ENCODE measurements at regions not wholly inside any gene's neighbourhood (a gene's known extent, or its start where the extent isn't known, plus 50 kb on each side); places are given as distances from the start of the nearest gene placed in this dataset.
"Not testable (repeated sequence)": the region's sequence is repeated elsewhere in the genome, so short reads cannot be mapped to it uniquely, and the experiment has no call there.

- H3K27ac ChIP-seq = no peak overlapping the region
Observed at GRCh38 chr10:44280226-44281014, 104.5 kb downstream of the CXCL12 start.

GRCh38 chr10:44279426-44280126 is 105.3 kb downstream of the CXCL12 start:
- H3K27ac ChIP-seq = no peak overlapping the region
- DNase-seq (ENCODE audit: low read depth, low spot score) = peak; percentile 10

More at GRCh38 chr10:44280226-44281014, 104.5 kb downstream of the CXCL12 start:
- DNase-seq (ENCODE audit: low read depth, low spot score) = no peak

DNA sequence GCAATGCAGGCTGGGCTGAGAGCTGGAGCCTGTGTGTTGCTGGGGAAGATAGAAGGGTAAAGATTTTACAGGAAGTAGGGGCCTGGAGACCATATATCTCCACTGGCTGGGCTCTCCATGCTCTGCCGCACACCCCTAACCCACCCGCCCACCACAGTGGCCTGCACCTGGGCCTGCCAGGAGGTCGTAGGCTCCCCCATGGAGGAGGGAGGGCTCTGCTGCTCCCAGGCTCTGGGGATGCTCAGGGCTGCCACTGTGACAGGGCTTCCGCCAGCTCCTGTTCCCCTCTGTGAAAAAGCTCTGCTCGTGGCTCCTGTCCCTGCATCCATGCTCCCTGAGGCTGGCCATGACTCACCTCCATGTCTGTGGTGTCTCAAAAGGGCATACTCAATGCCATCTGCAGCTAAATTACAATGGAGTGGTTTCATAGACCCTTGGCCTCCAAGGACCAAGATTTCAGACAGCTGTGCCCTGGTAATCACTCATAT is 106.0 kb downstream of the CXCL12 start:
- no peak overlapping the region for H3K27ac ChIP-seq
- DNase-seq (ENCODE audit: low read depth, low spot score) = no peak

DNA sequence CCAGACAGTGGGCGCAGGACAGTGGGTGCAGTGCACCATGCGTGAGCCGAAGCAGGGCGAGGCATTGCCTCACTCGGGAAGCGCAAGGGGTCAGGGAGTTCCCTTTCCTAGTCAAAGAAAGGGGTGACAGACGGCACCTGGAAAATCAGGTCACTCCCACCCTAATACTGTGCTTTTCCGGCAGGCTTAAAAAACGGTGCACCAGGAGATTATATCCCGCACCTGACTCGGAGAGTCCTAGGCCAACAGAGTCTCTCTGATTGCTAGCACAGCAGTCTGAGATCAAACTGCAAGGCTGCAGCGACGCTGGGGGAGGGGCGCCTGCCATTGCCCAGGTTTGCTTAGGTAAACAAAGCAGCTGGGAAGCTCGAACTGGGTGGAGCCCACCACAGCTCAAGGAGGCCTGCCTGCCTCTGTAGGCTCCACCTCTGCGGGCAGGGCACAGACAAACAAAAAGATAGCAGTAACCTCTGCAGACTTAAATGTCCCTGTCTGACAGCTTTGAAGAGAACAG is 116.4 kb downstream of the CXCL12 start:
- DNase-seq (ENCODE audit: low read depth, low spot score); H3K27ac ChIP-seq: not testable (repeated sequence)

GRCh38 chr10:44267007-44267406 is 117.9 kb downstream of the CXCL12 start:
- H3K27ac ChIP-seq = no peak overlapping the region
- DNase-seq (ENCODE audit: low read depth, low spot score) = no peak

- H3K27ac ChIP-seq = no peak overlapping the region
- no peak for DNase-seq (ENCODE audit: low read depth, low spot score)
Observed at GRCh38 chr10:44264244-44264643, 120.7 kb downstream of the CXCL12 start.

GRCh38 chr10:44263771-44264170 is 121.1 kb downstream of the CXCL12 start:
- no peak for DNase-seq (ENCODE audit: low read depth, low spot score)
- H3K27ac ChIP-seq = no peak overlapping the region

DNA sequence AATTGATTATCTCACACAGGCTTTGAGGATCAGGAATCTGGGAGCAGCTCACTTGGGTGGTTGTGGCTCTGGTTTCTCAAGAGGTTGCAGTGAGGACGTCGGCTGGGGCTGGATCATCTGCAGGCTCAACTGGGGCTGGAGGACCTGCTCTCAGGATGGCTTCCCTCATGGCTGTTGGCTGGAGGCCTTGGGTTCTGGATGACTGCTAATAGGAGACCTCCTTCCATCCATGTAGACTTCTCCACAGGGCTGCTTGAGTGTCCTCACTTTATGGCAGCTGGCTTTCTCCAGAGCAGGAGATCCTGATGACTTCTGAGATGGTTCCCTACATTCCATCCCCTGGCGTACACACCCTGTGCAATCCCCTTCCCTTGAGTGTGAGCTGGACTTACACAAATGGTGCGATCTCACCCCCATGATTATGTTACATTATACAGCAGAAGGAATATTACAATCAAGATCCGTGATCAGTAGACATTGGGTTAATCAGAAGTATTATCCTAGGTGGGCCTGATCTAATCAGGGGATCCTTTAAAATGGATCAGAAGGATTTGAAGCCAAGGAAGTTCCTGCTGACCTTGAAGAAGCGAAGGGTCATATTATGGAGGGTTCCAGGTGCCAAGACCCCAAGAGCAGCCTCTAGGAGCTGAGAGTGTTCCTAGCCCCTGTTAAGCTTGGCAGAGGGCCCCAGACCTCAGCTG is 122.2 kb downstream of the CXCL12 start:
- H3K27ac ChIP-seq = no peak overlapping the region
- no peak for DNase-seq (ENCODE audit: low read depth, low spot score)

DNA sequence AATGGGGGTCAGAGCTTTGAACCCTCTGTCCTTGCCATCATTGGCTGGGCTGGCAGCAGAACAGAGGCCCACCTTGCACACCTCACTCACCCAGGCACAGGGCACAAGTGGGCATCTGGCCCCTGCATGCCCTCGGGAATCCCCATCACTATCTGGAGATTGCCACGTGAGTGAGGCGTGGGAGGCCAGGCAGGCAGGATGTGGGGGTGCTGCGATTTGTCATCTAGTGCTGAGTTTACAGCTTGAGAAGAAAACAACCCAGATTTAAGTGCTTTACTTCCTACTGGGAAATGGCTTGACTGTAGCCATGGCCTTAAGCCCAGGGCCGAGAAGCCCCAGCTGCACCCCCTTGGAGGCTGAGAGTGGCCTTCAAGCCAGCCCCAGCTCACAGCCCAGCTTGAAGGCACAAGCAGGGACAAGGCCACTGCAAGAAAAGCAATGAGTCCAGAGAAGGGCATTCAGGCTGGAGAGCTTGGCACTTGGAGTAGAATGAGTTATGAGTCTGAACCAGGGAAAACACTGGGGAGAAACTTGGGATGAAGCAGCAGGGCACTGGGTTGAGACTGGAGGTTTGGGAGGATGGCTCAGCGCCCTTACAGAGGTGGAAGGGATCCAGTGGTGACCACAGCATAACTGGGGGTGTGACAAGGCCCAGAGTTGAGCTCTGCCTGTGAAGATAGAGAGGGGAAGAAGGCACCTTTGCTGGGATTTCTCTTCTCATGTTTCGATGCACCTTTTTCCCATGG is 123.0 kb downstream of the CXCL12 start:
- no peak overlapping the region for H3K27ac ChIP-seq
- DNase-seq (ENCODE audit: low read depth, low spot score) = no peak

DNA sequence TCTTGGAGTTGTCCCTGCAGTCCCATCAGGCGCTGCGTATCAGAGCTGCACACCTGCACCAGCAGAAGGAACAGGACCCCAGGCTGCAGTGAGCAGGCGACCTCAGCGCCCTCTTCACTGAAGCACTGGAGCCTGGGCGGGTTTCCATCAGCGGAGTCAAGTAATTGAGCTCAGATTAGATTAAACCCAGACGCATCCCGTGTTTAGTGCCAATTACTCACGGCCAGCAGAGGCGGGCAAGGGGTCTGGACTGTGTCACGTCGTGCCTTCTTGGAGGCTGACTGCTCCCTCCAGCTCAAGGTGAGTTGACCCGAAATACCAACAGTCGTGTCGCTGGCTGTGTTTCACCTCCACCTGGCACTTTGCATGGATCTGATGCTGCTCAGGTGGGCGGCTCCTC is 123.6 kb downstream of the CXCL12 start:
- H3K27ac ChIP-seq = no peak overlapping the region
- no peak for DNase-seq (ENCODE audit: low read depth, low spot score)

DNA sequence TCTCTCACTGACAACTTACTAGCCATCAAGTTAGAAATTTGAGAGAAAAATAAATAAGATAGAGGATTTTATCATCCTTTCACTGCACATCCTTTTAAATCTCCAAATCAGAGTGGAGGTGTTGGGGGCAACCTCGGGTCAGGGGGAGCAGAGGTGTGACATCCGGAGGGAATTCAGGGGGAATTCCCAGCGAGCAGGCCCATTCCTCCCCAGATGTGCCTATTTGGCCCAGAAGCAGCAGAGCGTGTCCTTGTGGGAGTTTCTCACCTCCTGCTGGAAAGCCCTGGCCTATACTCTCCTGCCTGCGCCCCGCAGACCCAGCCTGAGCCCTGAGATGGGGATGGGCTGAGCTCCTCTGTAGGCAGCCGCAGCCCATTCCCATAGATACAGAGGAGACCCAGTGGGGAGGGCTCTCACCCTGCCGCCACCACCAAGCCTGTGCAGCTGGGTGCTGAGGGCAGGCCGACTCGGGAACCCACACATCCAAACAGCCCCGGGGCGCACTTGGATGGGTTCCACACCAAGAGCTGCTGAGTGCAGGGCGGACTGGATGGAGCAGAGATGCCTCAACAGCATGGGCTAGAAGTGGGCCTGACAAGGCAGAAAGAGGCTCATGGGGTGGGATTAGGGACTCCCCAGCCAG is 124.5 kb downstream of the CXCL12 start:
- no peak overlapping the region for H3K27ac ChIP-seq
- DNase-seq (ENCODE audit: low read depth, low spot score) = no peak

DNA sequence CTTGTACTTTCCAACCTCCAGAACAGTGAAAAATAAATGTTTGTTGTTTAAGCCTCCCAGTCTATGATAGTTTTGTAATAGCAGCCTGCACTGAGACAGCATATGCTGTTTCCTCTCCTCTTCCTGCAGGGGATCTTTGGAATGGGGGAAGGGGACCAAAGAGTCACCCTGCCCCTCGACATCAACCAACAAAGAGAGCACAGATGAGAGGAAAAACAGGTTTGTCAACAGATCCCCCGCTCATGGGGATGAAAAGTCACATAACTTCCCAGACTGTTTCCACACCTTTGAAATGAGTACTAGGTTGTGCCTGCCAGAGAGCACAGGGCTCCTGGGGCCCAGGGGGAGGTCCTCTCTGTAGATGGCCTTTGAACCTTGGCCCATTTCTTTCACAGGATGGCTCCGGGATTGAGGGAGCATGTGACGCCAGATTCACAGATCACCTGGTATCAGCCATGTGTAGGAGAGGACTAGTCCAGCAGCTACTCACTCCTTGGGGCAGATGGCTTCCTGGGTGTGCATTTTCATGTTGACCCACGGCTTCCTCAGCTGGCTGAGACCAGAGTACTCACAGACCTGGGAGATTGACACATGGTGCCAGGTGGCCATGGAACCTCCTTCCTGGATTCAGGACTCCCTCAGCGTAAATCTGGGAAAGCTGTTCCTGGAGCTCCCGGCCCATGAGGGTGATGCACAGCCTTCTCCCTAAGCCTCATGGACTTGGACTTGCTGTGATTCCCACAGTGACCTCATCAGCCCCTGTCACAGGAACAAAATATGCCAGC is 125.6 kb downstream of the CXCL12 start:
- DNase-seq (ENCODE audit: low read depth, low spot score) = no peak
- no peak overlapping the region for H3K27ac ChIP-seq

GRCh38 chr10:44258460-44259089 is 126.3 kb downstream of the CXCL12 start:
- no peak overlapping the region for H3K27ac ChIP-seq
- no peak for DNase-seq (ENCODE audit: low read depth, low spot score)

GRCh38 chr10:44258019-44258418 is 126.9 kb downstream of the CXCL12 start:
- H3K27ac ChIP-seq = no peak overlapping the region
- no peak for DNase-seq (ENCODE audit: low read depth, low spot score)

- H3K27ac ChIP-seq = no peak overlapping the region
- DNase-seq (ENCODE audit: low read depth, low spot score) = peak; percentile 8
Observed at GRCh38 chr10:44253769-44254462, 131.0 kb downstream of the CXCL12 start.

GRCh38 chr10:44252631-44253030 is 132.3 kb downstream of the CXCL12 start:
- not testable (repeated sequence) for DNase-seq (ENCODE audit: low read depth, low spot score); H3K27ac ChIP-seq

- not testable (repeated sequence) for H3K27ac ChIP-seq; DNase-seq (ENCODE audit: low read depth, low spot score)
Observed at GRCh38 chr10:44249933-44250332, 135.0 kb downstream of the CXCL12 start.

DNA sequence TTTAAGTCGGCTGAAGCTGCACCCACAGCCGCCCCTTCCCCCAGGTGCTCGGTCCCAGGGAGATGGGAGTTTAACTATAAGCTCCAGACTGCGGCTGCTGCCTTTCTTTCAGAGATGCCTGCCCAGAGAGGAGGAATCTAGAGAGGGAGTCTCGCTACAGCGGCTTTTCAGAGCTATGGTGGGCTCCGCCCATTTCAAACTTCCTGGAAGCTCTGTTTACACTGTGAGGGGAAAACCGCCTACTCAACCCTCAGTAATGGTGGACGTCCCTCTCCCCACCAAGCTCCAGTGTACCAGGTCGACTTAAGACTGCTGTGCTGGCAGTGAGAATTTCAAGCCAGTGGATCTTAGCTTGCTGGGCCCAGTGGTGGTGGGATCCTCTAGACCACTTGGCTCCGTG is 135.4 kb downstream of the CXCL12 start:
- no peak overlapping the region for H3K27ac ChIP-seq
- DNase-seq (ENCODE audit: low read depth, low spot score) = no peak

Measured in epithelial cell of prostate (primary cell).